H1 (cell line): ENCODE measurements at regions not wholly inside any gene's neighbourhood (a gene's known extent, or its start where the extent isn't known, plus 50 kb on each side); places are given as distances from the start of the nearest gene placed in this dataset.

ENCODE experiments used
- CTCF ChIA-PET: fragments of 300-600 bp; sonication (Branson Sonifier 250); formaldehyde crosslinking; loops from one replicate; lab custom pipeline; 2021; ENCODE audit not compliant: partially characterized antibody; lab: Charles Lee
- POLR2A ChIA-PET: fragments of 300-600 bp; sonication (Branson Sonifier 250); formaldehyde crosslinking; loops from one replicate; lab custom pipeline; 2021; ENCODE audit warnings: inconsistent platforms; ENCODE audit not compliant: partially characterized antibody; lab: Charles Lee
- DNase-seq, 2 experiments: peaks; one replicate each; pipeline versions ENCODE4 v3.0.0 to v3.0.0-alpha.2; 2010 to 2022; ENCODE audit warnings: low spot score in 2 of 2, low read depth in 1 of 2, mixed read lengths in 1 of 2
- FAIRE-seq: peaks from 2 replicates; lab custom pipeline; 2011; peaks lifted over from hg19 to GRCh38; lab: Jason Lieb, UNC
- H2AFZ ChIP-seq: 2 replicates; pipeline ENCODE4 v1.8.1; 2012; ENCODE audit warnings: low read length, inconsistent platforms
- H2AK5ac ChIP-seq: 2 replicates; pipeline ENCODE4 v1.6.1; 2013; ENCODE audit warnings: low read depth, low read length
- H2BK120ac ChIP-seq: replicated peaks from 2 replicates; pipeline ENCODE3; 2013; ENCODE audit warnings: low read depth, low read length, inconsistent platforms
- H2BK12ac ChIP-seq: 2 replicates; pipeline ENCODE4 v1.6.1; 2013; ENCODE audit warnings: low read depth, low read length
- H2BK15ac ChIP-seq: 2 replicates; pipeline ENCODE4 v1.6.1; 2013; ENCODE audit warnings: low read length
- H2BK20ac ChIP-seq: 2 replicates; pipeline ENCODE4 v1.6.1; 2013; ENCODE audit warnings: low read length
- H2BK5ac ChIP-seq: 2 replicates; pipeline ENCODE4 v1.6.1; 2013; ENCODE audit warnings: low read depth, low read length
- H3K14ac ChIP-seq: 2 replicates; pipeline ENCODE4 v1.6.1; 2013; ENCODE audit warnings: inconsistent platforms; ENCODE audit not compliant: insufficient read length
- H3K18ac ChIP-seq: 2 replicates; pipeline ENCODE4 v1.6.1; 2013; ENCODE audit warnings: low read length; ENCODE audit errors: extremely low read depth
- H3K23ac ChIP-seq: 2 replicates; pipeline ENCODE4 v1.6.1; 2013; ENCODE audit warnings: inconsistent platforms; ENCODE audit not compliant: insufficient read length
- H3K23me2 ChIP-seq: 2 replicates; pipeline ENCODE4 v1.6.1; 2013; ENCODE audit warnings: low read depth, low read length
- H3K27ac ChIP-seq: 2 replicates; pipeline ENCODE4 v1.6.1; 2011; ENCODE audit warnings: low read depth, low read length, inconsistent platforms
- H3K27me3 ChIP-seq, 4 experiments: replicated peaks in 1 of 4; 1 replicate in 1 of 4; 2 replicates in 3 of 4; pipeline versions ENCODE4 v1.6.1 to v1.8.1; 2011 to 2013; ENCODE audit warnings: low read length in 3 of 4, mild to moderate bottlenecking in 3 of 4, inconsistent platforms in 2 of 4, mixed read lengths in 2 of 4, moderate library complexity in 1 of 4; ENCODE audit not compliant: control insufficient read depth in 3 of 4, insufficient read depth in 3 of 4; ENCODE audit errors: extremely low read depth in 1 of 4
- H3K36me3 ChIP-seq, 4 experiments: 2 replicates each; pipeline versions ENCODE4 v1.6.1 to v1.8.1; 2011 to 2013; ENCODE audit warnings: mild to moderate bottlenecking in 4 of 4, low read length in 3 of 4, moderate library complexity in 2 of 4, control low read depth in 1 of 4, inconsistent platforms in 1 of 4; ENCODE audit not compliant: insufficient read depth in 4 of 4, control insufficient read depth in 2 of 4
- H3K4ac ChIP-seq: replicated peaks from 2 replicates; pipeline ENCODE3; 2013; ENCODE audit warnings: low read length, low read depth, mixed read lengths, inconsistent platforms; ENCODE audit not compliant: insufficient read length
- H3K4me1 ChIP-seq, 4 experiments: replicated peaks in 1 of 4; 1 replicate in 1 of 4; 2 replicates in 3 of 4; pipeline versions ENCODE4 v1.6.1 to v1.8.1; 2011 to 2013; ENCODE audit warnings: low read length in 3 of 4, inconsistent platforms in 2 of 4, mixed read lengths in 1 of 4; ENCODE audit not compliant: insufficient read depth in 4 of 4, control insufficient read depth in 3 of 4
- H3K4me2 ChIP-seq, 2 experiments: 2 replicates each; pipeline versions ENCODE4 v1.6.1 to v1.8.1; 2011 to 2013; ENCODE audit warnings: low read depth in 2 of 2, low read length in 2 of 2, control low read depth in 1 of 2, inconsistent platforms in 1 of 2, mild to moderate bottlenecking in 1 of 2; ENCODE audit not compliant: insufficient read depth in 1 of 2
- H3K4me3 ChIP-seq, 4 experiments: fragments of 200-600, 300-600 bp in 1 of 4; sonication (generic), shearing (Covaris generic), sonication (Bioruptor Twin) in 1 of 4; 2 replicates each; pipeline versions ENCODE4 v1.5.1 to v1.8.1; 2011 to 2016; ENCODE audit warnings: low read length in 4 of 4, low read depth in 3 of 4, control low read depth in 2 of 4, inconsistent platforms in 2 of 4, mild to moderate bottlenecking in 2 of 4, mixed read lengths in 1 of 4, moderate library complexity in 1 of 4; ENCODE audit not compliant: insufficient read depth in 2 of 4; ENCODE audit errors: extremely low read depth in 1 of 4
- H3K56ac ChIP-seq: replicated peaks from 2 replicates; pipeline ENCODE3; 2013; ENCODE audit warnings: low read depth, mild to moderate bottlenecking, mixed read lengths, low read length, inconsistent platforms; ENCODE audit not compliant: insufficient read length
- H3K79me1 ChIP-seq: 2 replicates; pipeline ENCODE4 v1.6.1; 2013; ENCODE audit warnings: low read depth, low read length, control low read depth
- H3K79me2 ChIP-seq, 2 experiments: 2 replicates each; pipeline versions ENCODE4 v1.6.1 to v1.8.1; 2012 to 2013; ENCODE audit warnings: low read length in 2 of 2, mild to moderate bottlenecking in 2 of 2, inconsistent platforms in 1 of 2; ENCODE audit not compliant: insufficient read depth in 2 of 2, control insufficient read depth in 1 of 2
- H3K9ac ChIP-seq, 4 experiments: replicated peaks in 1 of 4; 1 replicate in 1 of 4; 2 replicates in 3 of 4; pipeline versions ENCODE4 v1.6.1 to v1.8.1; 2011 to 2013; ENCODE audit warnings: low read depth in 3 of 4, low read length in 3 of 4, control low read depth in 2 of 4, mild to moderate bottlenecking in 2 of 4, moderate library complexity in 2 of 4, inconsistent platforms in 1 of 4; ENCODE audit errors: extremely low read depth in 1 of 4
- H3K9me3 ChIP-seq, 2 experiments: 2 replicates each; pipeline versions ENCODE4 v1.6.1 to v1.8.1; 2012 to 2013; ENCODE audit warnings: mild to moderate bottlenecking in 2 of 2, moderate library complexity in 2 of 2, control low read depth in 1 of 2, inconsistent platforms in 1 of 2, low read depth in 1 of 2, low read length in 1 of 2, mixed read lengths in 1 of 2; ENCODE audit not compliant: insufficient read depth in 2 of 2
- H4K20me1 ChIP-seq, 2 experiments: replicated peaks in 1 of 2; 2 replicates each; pipeline versions ENCODE3 to v1.8.1; 2011 to 2013; ENCODE audit warnings: inconsistent platforms in 2 of 2, low read length in 2 of 2, mild to moderate bottlenecking in 1 of 2; ENCODE audit not compliant: insufficient read depth in 2 of 2, control insufficient read depth in 1 of 2
- H4K5ac ChIP-seq: 2 replicates; pipeline ENCODE4 v1.6.1; 2013; ENCODE audit warnings: low read length, low read depth, mixed read lengths, inconsistent platforms; ENCODE audit not compliant: insufficient read length
- H4K8ac ChIP-seq: 2 replicates; pipeline ENCODE4 v1.8.0; 2013; ENCODE audit warnings: mild to moderate bottlenecking, moderate library complexity, low read length, inconsistent platforms; ENCODE audit not compliant: insufficient read depth; ENCODE audit errors: extremely low read depth
- H4K91ac ChIP-seq: replicated peaks from 2 replicates; pipeline ENCODE3; 2013; ENCODE audit warnings: low read length, mixed read lengths, inconsistent platforms; ENCODE audit not compliant: insufficient read length
- ATF2 ChIP-seq: IDR thresholded peaks from 2 replicates; pipeline ENCODE4 v1.6.1; 2012; ENCODE audit warnings: low read length, inconsistent platforms
- CEBPB ChIP-seq: IDR thresholded peaks from 2 replicates; pipeline ENCODE4 v1.6.1; 2012; ENCODE audit warnings: low read depth, low read length
- CTBP2 ChIP-seq: IDR thresholded peaks from 2 replicates; pipeline ENCODE4 v1.7.0; 2011; ENCODE audit warnings: borderline replicate concordance, mild to moderate bottlenecking, moderate library complexity, mixed read lengths, low read length; ENCODE audit not compliant: insufficient read depth, insufficient read length
- KDM1A ChIP-seq: fragments of 200-600, 300-600 bp; sonication (generic); IDR thresholded peaks from 2 replicates; pipeline ENCODE4 v1.7.1; 2016; ENCODE audit warnings: mild to moderate bottlenecking, low read length, borderline replicate concordance
- POU5F1 ChIP-seq: IDR thresholded peaks from 2 replicates; pipeline ENCODE4 v1.6.1; 2011; ENCODE audit warnings: low read depth, mild to moderate bottlenecking, low read length, moderate library complexity
- RBBP5 ChIP-seq: IDR thresholded peaks from 2 replicates; pipeline ENCODE4 v1.7.1; 2012; ENCODE audit warnings: low read depth, mild to moderate bottlenecking, inconsistent platforms, low read length, moderate library complexity, borderline replicate concordance
- SIRT6 ChIP-seq: IDR thresholded peaks from one replicate; pipeline ENCODE4 v1.7.1; 2012; ENCODE audit warnings: low read length, inconsistent platforms
- SP1 ChIP-seq: IDR thresholded peaks from 2 replicates; pipeline ENCODE4 v1.6.1; 2011; ENCODE audit warnings: low read depth, low read length
- WGBS, 2 experiments: shearing (Covaris generic) in 1 of 2; methylation state at CpG; one replicate each; pipeline versions ENCODE4 v1.1.6 to v1.1.7; 2013 to 2015; ENCODE audit warnings: low lambda C conversion rate in 2 of 2, mixed read lengths in 2 of 2, inconsistent platforms in 1 of 2, low coverage in 1 of 2, missing lambda C conversion rate in 1 of 2; ENCODE audit not compliant: insufficient replicate concordance in 2 of 2, insufficient coverage in 1 of 2, insufficient read length in 1 of 2; ENCODE audit errors: extremely low coverage in 1 of 2, missing lambda C conversion rate in 1 of 2; 5-methylcytosine and 5-hydroxymethylcytosine counted together

GRCh38 chr4:183848805-183849204, 56.3 kb upstream of the STOX2 start:
- Histone ChIP-seq H3K56ac (no peak overlapping the region), H3K4me1 (no peaks in the 10 kb centered on the region), H3K9ac (no peak overlapping the region), H3K79me2 (no peaks in the 10 kb centered on the region), H2BK12ac (no peak overlapping the region), H3K23me2 (no peaks in the 10 kb centered on the region; the same call in 1 of the 2 replicates), H2BK5ac (no peak overlapping the region), H3K4ac (no peak overlapping the region), H2AFZ (no peak overlapping the region), H3K14ac (no peak overlapping the region), H3K9me3 (peaks cover 0 to 2% of the 10 kb centered on the region in 2 experiments; a peak in 1 of 4 replicates), H3K4me3 (no peak overlapping the region), H3K4me2 (no peak overlapping the region), H2BK20ac (no peak overlapping the region), H3K23ac (no peak overlapping the region), H4K20me1 (no peaks in the 10 kb centered on the region), H2AK5ac (no peak overlapping the region), H2BK120ac (no peak overlapping the region), H3K27ac (no peak overlapping the region), H3K27me3 (peaks cover 0 to 1% (median 0%) of the 10 kb centered on the region in 4 experiments; a peak in 1 of 7 replicates), H2BK15ac (no peak overlapping the region), H4K91ac (no peak overlapping the region), H3K18ac (no peak overlapping the region), H3K36me3 (no peaks in the 10 kb centered on the region), H3K79me1 (no peaks in the 10 kb centered on the region), H4K8ac (no peak overlapping the region; the same call in 1 of the 2 replicates), H4K5ac (no peak overlapping the region)
- DNase-seq (no peak), FAIRE-seq (no peak)
- CTCF ChIA-PET = interaction anchor here (0.8 to 1.8 kb wide), 7 partner anchors 9 to 319 kb away, joined by 3 to 8 read pairs (median 4); no protein-coding TSS in a partner anchor
- TF ChIP-seq CTBP2 = no peak
- no peak for TF ChIP-seq POU5F1
- TF ChIP-seq CEBPB = no peak
- TF ChIP-seq SIRT6 = no peak
- no peak for TF ChIP-seq KDM1A
- TF ChIP-seq ATF2 = no peak
- TF ChIP-seq SP1 = no peak
- no peak for TF ChIP-seq RBBP5
- 88% methylated on average over 3 of the region's 3 CpGs; no CpG with 5 or more reads in 1 of the 2 experiments for WGBS, 2 experiments
- POLR2A ChIA-PET = no interaction called here
